Fibroblast of villous mesenchyme (primary cell): ENCODE measurements at regions not wholly inside any gene's neighbourhood (a gene's known extent, or its start where the extent isn't known, plus 50 kb on each side); places are given as distances from the start of the nearest gene placed in this dataset.

Source experiments
- DNase-seq: peaks from one replicate; pipeline ENCODE4 v3.0.0-alpha.2; 2010; ENCODE audit warnings: low read depth
- H3K4me3 ChIP-seq: 2 replicates; pipeline ENCODE4 v1.5.1; 2011; ENCODE audit warnings: low read depth, mild to moderate bottlenecking, low read length
- CTCF ChIP-seq: IDR thresholded peaks from 2 replicates; pipeline ENCODE4 v1.5.1; 2012; ENCODE audit warnings: low read depth, mild to moderate bottlenecking, low read length; ENCODE audit not compliant: insufficient read depth

- no peak for TF ChIP-seq CTCF
- DNase-seq, result no peak
- no peak overlapping the region for H3K4me3 ChIP-seq
These were observed 875.0 kb upstream of the PRKX start for GRCh38 chrX:4588466-4588865.

DNA sequence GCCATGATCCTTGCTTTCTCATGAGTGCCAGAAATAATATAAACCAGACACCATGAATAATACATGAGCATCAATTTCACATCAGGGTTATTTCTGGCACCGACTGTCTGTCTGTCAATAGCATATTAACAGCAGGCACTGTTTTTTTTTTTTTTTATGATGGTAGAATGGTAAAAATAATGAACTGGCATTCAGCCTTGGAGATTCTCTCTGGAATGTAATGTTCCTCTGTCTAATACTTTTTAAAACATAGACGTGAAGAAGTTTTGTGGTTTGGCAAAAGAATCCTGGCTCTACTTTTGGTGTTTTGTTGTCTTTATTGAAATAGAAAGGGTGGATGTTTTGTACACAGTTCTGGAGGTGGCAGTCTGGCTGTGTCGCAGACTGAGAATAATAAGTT lies 874.6 kb upstream of the PRKX start:
- no peak for TF ChIP-seq CTCF

GRCh38 chrX:4579999-4580398 lies 866.5 kb upstream of the PRKX start:
- DNase-seq, result no peak
- no peak overlapping the region for H3K4me3 ChIP-seq
- no peak for TF ChIP-seq CTCF

More for the DNA sequence above, 874.6 kb upstream of the PRKX start:
- no peak for DNase-seq
- no peak overlapping the region for H3K4me3 ChIP-seq

GRCh38 chrX:4579480-4579879 lies 866.0 kb upstream of the PRKX start:
- H3K4me3 ChIP-seq, result no peak overlapping the region
- no peak for TF ChIP-seq CTCF
- no peak for DNase-seq

DNA sequence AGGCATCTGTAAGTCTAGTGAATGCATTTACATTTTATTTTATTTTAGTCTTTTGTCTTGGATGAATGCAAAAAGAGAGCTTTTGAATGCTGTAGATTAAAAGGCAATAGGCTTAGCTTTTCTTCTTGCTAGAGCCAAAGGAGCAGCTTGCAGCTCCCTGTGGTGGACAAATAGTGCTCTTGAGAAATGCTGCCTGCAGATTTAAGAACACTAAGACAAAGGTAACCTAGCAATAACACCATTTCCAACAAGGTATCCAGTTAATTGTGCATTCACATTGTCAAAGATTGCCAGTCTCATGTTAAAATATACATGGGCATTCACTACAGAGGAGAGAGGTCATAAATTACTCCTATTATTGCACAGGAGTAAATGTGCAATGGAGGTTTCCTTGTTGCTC lies 859.2 kb upstream of the PRKX start:
- no peak overlapping the region for H3K4me3 ChIP-seq
- no peak for TF ChIP-seq CTCF
- DNase-seq, result no peak

DNA sequence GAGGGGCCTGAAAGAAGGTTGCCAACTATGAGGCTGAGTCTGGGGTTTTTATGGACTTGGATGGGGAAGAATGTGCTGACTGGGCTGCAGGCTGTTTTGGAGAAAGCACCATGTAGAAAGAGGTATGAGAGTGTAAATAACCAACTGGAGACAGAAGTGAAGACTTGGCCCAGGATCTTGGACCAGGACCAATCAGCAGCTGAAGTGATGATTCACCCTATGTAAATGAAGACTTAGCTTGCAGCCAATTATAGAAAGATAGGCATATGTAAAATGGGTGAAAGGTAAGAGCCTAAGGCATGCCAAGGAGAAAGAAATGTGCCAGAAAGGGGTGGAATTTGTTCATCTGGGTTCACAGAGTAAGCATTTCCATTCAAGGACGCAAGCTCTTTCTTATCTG lies 856.7 kb upstream of the PRKX start:
- no peak for TF ChIP-seq CTCF
- no peak overlapping the region for H3K4me3 ChIP-seq
- DNase-seq, result no peak

GRCh38 chrX:4560192-4560591 lies 846.7 kb upstream of the PRKX start:
- DNase-seq, result no peak
- H3K4me3 ChIP-seq, result no peak overlapping the region

More at GRCh38 chrX:4560192-4560591, 846.7 kb upstream of the PRKX start:
- TF ChIP-seq CTCF, result no peak
